Brain microvascular endothelial cell (primary cell): ENCODE measurements at regions not wholly inside any gene's neighbourhood (a gene's known extent, or its start where the extent isn't known, plus 50 kb on each side); places are given as distances from the start of the nearest gene placed in this dataset.

ENCODE experiments used
- DNase-seq: peaks from one replicate; pipeline ENCODE4 v3.0.0-alpha.2; 2020
- H3K27ac ChIP-seq: fragments of 250-450 bp; sonication (Bioruptor Pico); 2 replicates; pipeline ENCODE4 v1.5.1; 2020; ENCODE audit warnings: mild to moderate bottlenecking, moderate library complexity
- H3K27me3 ChIP-seq: fragments of 250-450 bp; sonication (Bioruptor Pico); replicated peaks from 2 replicates; pipeline ENCODE4 v1.5.1; 2020; ENCODE audit warnings: mild to moderate bottlenecking
- H3K36me3 ChIP-seq: fragments of 250-450 bp; sonication (Bioruptor Pico); replicated peaks from 2 replicates; pipeline ENCODE4 v1.5.1; 2020; ENCODE audit warnings: mild to moderate bottlenecking
- H3K4me3 ChIP-seq: 2 replicates; pipeline ENCODE4 v1.5.1; 2011; ENCODE audit warnings: low read depth, mild to moderate bottlenecking, control low read depth, low read length, moderate library complexity
- CTCF ChIP-seq: IDR thresholded peaks from 2 replicates; pipeline ENCODE4 v1.5.1; 2011; ENCODE audit warnings: low read depth, mild to moderate bottlenecking, moderate library complexity, low read length, control low read depth, inconsistent platforms; ENCODE audit errors: missing control alignments
- in situ Hi-C: cut with HindIII; loops from 2 replicates; pipeline ENCODE4 v1.10.0; 2017; ENCODE audit warnings: low sequenced_read_pairs, low pct_ligation_motif_present

- Histone ChIP-seq H3K27ac (no peak overlapping the region), H3K36me3 (no peaks in the 10 kb centered on the region), H3K4me3 (no peak overlapping the region), H3K27me3 (no peaks in the 10 kb centered on the region)
- no peak for TF ChIP-seq CTCF
- DNase-seq, result no peak
- in situ Hi-C loops, result no loop called here
Measured at GRCh38 chr9:7946458-7946857, 146.9 kb upstream of the DMAC1 start.

GRCh38 chr9:7944572-7944971 lies 145.0 kb upstream of the DMAC1 start:
- in situ Hi-C loops, result no loop called here
- H3K27me3 ChIP-seq, result no peaks in the 10 kb centered on the region
- no peak for TF ChIP-seq CTCF
- H3K36me3 ChIP-seq, result no peaks in the 10 kb centered on the region
- H3K27ac ChIP-seq, result no peak overlapping the region
- no peak for DNase-seq
- no peak overlapping the region for H3K4me3 ChIP-seq

GRCh38 chr9:7937761-7938491 lies 138.3 kb upstream of the DMAC1 start:
- in situ Hi-C loops, result no loop called here
- no peaks in the 10 kb centered on the region for H3K36me3 ChIP-seq
- no peak for TF ChIP-seq CTCF
- no peaks in the 10 kb centered on the region for H3K27me3 ChIP-seq
- no peak for DNase-seq
- H3K27ac ChIP-seq, result no peak overlapping the region
- no peak overlapping the region for H3K4me3 ChIP-seq

GRCh38 chr9:7936996-7937395 lies 137.4 kb upstream of the DMAC1 start:
- in situ Hi-C loops, result no loop called here
- H3K27ac ChIP-seq, result no peak overlapping the region
- TF ChIP-seq CTCF, result no peak
- no peak overlapping the region for H3K4me3 ChIP-seq
- no peaks in the 10 kb centered on the region for H3K27me3 ChIP-seq
- no peaks in the 10 kb centered on the region for H3K36me3 ChIP-seq
- DNase-seq, result no peak

- no peaks in the 10 kb centered on the region for H3K36me3 ChIP-seq
- DNase-seq, result no peak
- in situ Hi-C loops, result no loop called here
- H3K4me3 ChIP-seq, result no peak overlapping the region
- no peaks in the 10 kb centered on the region for H3K27me3 ChIP-seq
- no peak overlapping the region for H3K27ac ChIP-seq
- TF ChIP-seq CTCF, result no peak
Measured at GRCh38 chr9:7936163-7936562, 136.6 kb upstream of the DMAC1 start.

- Histone ChIP-seq H3K4me3 (no peak overlapping the region), H3K27ac (no peak overlapping the region), H3K36me3 (no peaks in the 10 kb centered on the region), H3K27me3 (no peaks in the 10 kb centered on the region)
- in situ Hi-C loops, result no loop called here
- TF ChIP-seq CTCF, result no peak
- no peak for DNase-seq
Measured at GRCh38 chr9:7935681-7936080, 136.1 kb upstream of the DMAC1 start.
